ENCODE measurements at regions not wholly inside any gene's neighbourhood (a gene's known extent, or its start where the extent isn't known, plus 50 kb on each side); places are given as distances from the start of the nearest gene placed in this dataset.

DNA sequence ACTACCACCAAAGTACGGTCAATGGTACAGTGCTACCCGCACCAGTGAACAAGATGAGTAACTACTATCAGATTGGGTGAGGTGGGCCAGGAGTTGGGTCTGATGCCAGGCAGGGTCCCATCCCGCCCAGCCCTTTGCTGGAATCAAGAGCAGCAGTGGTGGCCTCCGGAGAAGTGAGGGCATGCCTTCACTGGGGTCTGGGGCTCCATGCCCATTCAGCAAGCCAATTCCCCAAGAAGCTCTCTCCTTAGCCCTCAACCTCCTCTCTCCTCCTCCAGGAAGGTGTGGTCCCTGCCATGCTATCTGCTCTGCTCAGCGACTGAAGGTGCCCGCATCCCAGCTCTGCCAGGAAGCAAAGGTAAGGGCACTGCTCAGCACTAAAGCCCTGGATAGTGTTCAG lies 62.7 kb upstream of the CPLX2 start:
- no peak for DNase-seq (ENCODE audit: low spot score)

DNA sequence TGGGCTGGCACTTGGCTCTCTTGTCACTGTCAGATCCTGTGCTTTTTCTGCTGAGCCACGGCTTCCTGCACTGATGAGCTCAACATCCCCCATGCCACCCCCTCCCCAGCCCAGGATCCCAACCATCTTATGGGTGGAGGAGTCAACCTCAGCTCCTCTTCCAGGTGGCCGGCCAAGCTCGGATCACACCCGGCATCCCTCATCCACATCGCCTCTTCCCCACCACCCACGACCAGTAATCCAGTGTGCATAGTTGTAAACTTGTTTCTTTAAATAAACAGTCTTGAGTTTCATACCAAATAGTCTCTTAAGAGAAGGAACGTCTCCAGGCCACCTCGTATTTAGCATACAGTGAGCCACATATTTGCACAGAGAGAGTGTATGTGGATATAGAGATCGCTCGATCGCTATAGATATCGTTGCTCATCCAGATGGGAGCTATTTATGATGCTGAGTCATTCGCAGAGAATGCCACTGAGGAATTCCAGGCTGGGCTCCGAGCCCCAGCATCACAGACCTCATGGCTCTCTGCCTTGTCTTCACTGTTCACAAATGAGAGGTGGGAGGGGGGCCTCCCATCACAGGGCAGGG lies 61.8 kb upstream of the CPLX2 start:
- no peak for DNase-seq (ENCODE audit: low spot score)

DNA sequence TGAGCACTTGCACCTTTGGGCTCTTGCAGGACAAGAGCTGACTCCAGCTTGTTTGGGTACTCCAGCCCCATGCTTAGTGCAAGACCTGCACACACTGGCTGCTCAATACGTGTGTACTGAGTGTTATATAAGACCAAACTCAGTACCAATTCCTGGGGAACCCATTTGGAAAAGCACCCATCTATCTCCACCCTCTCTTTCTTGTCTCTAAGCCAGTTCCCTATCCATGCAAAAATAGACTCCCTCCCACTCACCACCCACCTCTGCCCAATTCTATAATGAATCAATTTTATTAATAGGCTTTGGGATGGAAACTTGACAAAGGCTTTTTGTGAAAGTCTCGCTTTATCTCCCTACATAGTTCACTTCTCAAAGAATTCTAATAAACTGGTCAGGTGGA lies 60.9 kb upstream of the CPLX2 start:
- no peak for DNase-seq (ENCODE audit: low spot score)

DNA sequence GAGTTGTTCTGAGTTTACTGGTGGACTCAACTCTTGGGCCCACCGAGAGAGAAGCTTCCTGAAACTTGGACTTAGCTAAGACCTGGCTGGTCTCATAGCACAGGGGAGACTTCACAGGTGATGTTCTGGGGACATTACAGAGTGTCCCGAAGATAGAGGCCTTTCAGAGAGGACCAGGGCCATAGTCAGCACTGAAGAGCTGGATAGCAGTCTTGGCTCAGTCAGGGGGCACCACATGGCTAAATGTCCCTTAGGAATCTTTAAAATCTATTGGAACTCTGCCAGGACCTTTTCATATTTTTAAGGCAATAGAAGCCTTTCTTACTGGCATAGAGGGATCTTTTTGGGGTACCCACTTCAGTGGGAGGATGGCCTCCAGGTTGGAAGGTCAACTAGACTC lies 59.8 kb upstream of the CPLX2 start:
- DNase-seq (ENCODE audit: low spot score), result no peak

DNA sequence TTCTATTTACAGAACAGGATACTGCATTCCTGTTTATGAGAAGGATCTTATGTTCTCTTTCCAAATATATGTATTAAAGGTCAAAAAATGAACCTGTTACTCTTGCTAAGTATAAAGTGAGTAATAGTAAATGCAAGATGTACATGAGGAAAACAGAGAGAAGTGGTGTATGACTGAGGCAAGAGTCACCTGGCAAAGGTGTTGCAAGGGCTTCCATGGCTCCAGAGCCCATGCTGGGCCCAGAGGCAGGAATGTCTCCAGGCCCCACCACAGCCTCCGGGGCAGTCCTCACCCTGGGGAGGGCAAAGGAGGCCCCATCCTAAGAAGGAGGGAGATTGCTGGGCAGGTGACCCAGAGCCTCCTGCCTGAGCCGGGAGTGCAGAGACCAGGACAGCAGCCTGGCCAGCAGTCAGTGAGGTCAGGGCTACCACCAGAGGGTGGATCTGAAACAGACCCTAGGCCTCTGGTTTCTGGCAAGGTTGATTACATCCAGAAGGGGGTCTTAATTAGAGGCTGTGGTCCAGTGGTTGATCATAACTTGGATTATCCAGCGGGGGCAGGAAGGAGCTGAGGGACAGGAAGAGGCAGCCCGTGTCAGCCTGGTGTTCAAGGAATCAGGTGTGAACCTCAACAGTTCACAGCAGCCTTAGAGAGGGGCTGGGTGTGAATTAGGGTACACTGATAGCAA lies 57.3 kb upstream of the CPLX2 start:
- no peak for DNase-seq (ENCODE audit: low spot score)

DNA sequence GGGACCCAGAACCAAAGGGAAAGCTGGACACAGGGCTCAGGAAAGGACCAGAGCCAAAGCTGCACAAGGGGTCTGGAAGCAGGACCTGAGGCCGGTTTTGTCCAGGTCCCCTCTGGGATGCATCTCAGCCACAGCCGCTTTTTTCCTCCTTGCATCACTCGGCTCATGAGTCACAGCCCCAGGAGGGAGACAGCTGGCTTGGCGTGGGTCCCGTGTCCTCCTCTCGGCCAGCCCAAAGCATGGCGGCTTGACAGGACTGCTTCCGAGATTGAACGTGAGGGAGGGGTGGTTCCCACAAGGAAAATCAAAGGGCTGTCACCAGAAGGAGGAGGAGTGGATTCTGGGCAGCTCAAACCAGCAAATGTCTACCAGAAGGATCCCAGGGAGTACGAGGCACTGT lies 56.7 kb upstream of the CPLX2 start:
- DNase-seq (ENCODE audit: low spot score), result no peak

DNA sequence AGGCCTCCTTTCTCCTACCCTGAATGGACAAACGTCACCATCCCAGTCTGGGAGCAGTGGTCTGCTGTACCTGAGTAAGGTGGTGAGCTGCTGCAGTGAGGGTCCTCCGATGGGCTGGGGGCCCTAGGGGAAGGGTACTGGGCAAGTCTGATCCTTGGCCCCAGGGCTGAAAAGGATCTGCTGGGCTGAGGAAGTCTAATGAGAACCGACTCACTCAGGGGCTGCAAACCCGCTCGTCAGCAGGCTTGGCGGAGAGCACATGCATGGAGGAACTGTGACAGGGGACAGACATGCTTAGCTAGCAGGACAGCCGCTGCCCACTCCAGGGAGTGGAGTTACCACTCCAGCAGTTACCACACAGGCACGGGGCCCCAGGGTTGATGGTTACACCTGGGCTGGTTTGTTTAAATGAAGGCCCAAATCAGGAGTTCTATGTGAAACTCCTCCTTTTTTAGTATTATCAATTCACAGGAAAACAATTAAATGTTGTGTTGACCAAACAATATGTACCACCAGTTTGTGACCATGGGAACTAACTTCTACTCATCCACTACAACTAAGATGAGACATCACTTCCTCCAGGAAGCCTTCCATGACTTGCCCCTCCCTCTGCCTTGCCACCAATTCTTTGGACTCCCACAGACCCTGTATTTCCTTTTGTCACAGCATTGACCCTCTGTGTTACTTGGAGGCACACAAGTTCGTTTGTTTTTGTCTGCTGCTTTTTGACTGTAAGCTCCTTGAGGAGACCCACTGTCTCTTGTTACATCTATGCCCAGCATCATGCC lies 56.1 kb upstream of the CPLX2 start:
- DNase-seq (ENCODE audit: low spot score), result no peak

DNA sequence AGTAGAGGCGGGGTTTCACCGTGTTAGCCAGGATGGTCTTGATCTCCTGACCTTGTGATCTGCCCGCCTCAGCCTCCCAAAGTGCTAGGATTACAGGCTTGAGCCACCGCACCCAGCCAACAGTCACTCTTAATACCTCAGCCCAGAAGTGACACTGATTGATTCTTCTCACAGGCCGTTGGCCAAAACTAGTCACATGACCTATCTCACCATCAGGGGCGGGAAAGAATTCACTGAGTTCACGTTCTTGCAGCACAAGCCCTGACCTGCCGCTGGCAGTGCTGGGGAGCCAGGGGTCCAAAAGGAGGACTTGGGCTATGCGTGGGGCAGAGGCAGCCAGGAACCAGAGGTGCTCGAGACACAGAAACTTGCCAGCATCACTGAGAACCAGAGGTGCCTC lies 55.0 kb upstream of the CPLX2 start:
- DNase-seq (ENCODE audit: low spot score), result no peak

DNA sequence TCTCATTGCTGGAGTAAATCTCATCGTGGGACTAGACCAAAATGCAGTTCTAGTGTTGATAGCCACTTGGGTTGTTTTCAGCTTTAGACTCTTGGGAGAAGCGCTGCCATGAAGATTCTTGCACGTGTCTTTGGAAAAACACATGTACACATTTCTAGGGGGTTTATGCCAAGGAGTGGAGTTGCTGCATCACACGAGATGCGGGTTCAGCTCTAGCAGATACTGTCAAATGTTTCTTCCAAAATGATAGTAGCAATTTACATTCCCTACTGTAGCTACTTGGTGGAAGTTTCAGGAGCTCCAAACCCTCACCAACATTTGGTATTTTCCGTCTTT lies 52.3 kb upstream of the CPLX2 start:
- DNase-seq (ENCODE audit: low spot score), result no peak

DNA sequence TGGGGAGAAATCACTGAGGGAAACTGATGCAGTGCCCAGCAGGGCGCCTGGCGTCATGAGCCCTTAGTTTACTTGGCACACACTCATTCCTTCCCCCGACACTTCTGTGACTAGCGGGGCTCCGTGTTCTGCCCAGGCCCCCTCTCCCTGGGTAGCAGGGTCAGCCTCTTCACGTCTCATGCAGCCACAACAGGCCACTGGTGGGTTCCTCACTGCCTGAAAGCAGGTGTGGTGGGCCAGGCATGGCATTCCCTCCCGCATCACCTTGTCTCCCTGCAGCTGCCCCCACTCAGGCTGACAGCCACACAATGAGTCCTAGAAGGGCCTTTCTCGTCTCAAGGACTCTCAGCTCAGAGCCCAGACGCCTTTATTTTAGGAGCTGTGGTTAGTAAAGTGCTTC lies 51.1 kb upstream of the CPLX2 start:
- no peak for DNase-seq (ENCODE audit: low spot score)

All from activated CD4-positive, alpha-beta T cell treated with anti-CD3 and anti-CD28 coated beads, Interleukin-2, Interleukin-4, amounts not matched to agents 100 ng/mL and 50 ng/mL, durations not matched to agents 16 hours and 8 hours (primary cell).